ENCODE measurements at regions not wholly inside any gene's neighbourhood (a gene's known extent, or its start where the extent isn't known, plus 50 kb on each side); places are given as distances from the start of the nearest gene placed in this dataset.

GRCh38 chr13:44739120-44739519 is 163.0 kb upstream of the TSC22D1 start:
- no peak for TF ChIP-seq CTCF (IDR thresholded peaks at IDR 0.05; ENCODE audit: low read length)
- no peak for TF ChIP-seq EZH2 (IDR thresholded peaks at IDR 0.05; ENCODE audit: borderline replicate concordance, low read length)

Measured in OCI-LY1 (cell line).